Ovary (tissue), 3 donors: ENCODE measurements at regions not wholly inside any gene's neighbourhood (a gene's known extent, or its start where the extent isn't known, plus 50 kb on each side); places are given as distances from the start of the nearest gene placed in this dataset.

ENCODE experiments used
- CTCF ChIP-seq, 3 donors: fragments of 450-650 bp in 2 of 3; fragments of 200-600 bp in 1 of 3; IDR thresholded peaks; one replicate each; pipeline versions ENCODE4 v1.5.1 to v1.8.0; 2016 to 2022; ENCODE audit warnings: antibody characterized with exemption in 3 of 3, mild to moderate bottlenecking in 1 of 3
- EP300 ChIP-seq: sonication (generic); formaldehyde crosslinking; IDR thresholded peaks from one replicate; pipeline ENCODE4 v1.6.1; 2017; ENCODE audit warnings: antibody characterized with exemption
- donor health status: DM: no; HTN: no; CAD: no.

GRCh38 chr6:6942831-6943230 is 164.9 kb upstream of the RREB1 start:
- no peak for TF ChIP-seq CTCF (IDR thresholded peaks at IDR 0.05)
- no peak for TF ChIP-seq EP300
